SHP77 (cell line): ENCODE measurements at regions not wholly inside any gene's neighbourhood (a gene's known extent, or its start where the extent isn't known, plus 50 kb on each side); places are given as distances from the start of the nearest gene placed in this dataset.

Experiments used
- DNase-seq, 2 experiments: peaks; one replicate each; lab custom pipeline; 2025; lab: John Stamatoyannopoulos, UW

GRCh38 chr7:32266932-32267475 is 196.8 kb upstream of the PDE1C start:
- DNase-seq: no peak

GRCh38 chr7:32264702-32265284 is 194.6 kb upstream of the PDE1C start:
- DNase-seq: no peak

- DNase-seq: no peak
Measured at GRCh38 chr7:32263611-32264010, 193.4 kb upstream of the PDE1C start.

GRCh38 chr7:32262315-32262714 is 192.1 kb upstream of the PDE1C start:
- no peak for DNase-seq

- no peak for DNase-seq
Measured at GRCh38 chr7:32259931-32260596, 189.9 kb upstream of the PDE1C start.

GRCh38 chr7:32258265-32258664 is 188.1 kb upstream of the PDE1C start:
- no peak for DNase-seq

- DNase-seq: no peak
Measured at GRCh38 chr7:32257621-32258020, 187.4 kb upstream of the PDE1C start.

GRCh38 chr7:32256811-32257210 is 186.6 kb upstream of the PDE1C start:
- DNase-seq: no peak

- no peak for DNase-seq
Measured at GRCh38 chr7:32256376-32256775, 186.2 kb upstream of the PDE1C start.

- no peak for DNase-seq
Measured at GRCh38 chr7:32255036-32255435, 184.8 kb upstream of the PDE1C start.

- DNase-seq: no peak
Measured at GRCh38 chr7:32253299-32253698, 183.1 kb upstream of the PDE1C start.

- no peak for DNase-seq
Measured at GRCh38 chr7:32251659-32252058, 181.5 kb upstream of the PDE1C start.

GRCh38 chr7:32250471-32251260 is 180.5 kb upstream of the PDE1C start:
- no peak for DNase-seq

GRCh38 chr7:32250003-32250402 is 179.8 kb upstream of the PDE1C start:
- no peak for DNase-seq

GRCh38 chr7:32248522-32248921 is 178.3 kb upstream of the PDE1C start:
- no peak for DNase-seq

GRCh38 chr7:32244806-32245345 is 174.7 kb upstream of the PDE1C start:
- no peak for DNase-seq

GRCh38 chr7:32243687-32244290 is 173.6 kb upstream of the PDE1C start:
- DNase-seq: no peak

GRCh38 chr7:32242436-32242835 is 172.2 kb upstream of the PDE1C start:
- DNase-seq: no peak

- no peak for DNase-seq
Measured at GRCh38 chr7:32241636-32242035, 171.4 kb upstream of the PDE1C start.

GRCh38 chr7:32239764-32240163 is 169.6 kb upstream of the PDE1C start:
- DNase-seq: no peak

GRCh38 chr7:32228601-32229000 is 158.4 kb upstream of the PDE1C start:
- DNase-seq: no peak

GRCh38 chr7:32227746-32228145 is 157.5 kb upstream of the PDE1C start:
- DNase-seq: no peak
